ENCODE measurements at regions not wholly inside any gene's neighbourhood (a gene's known extent, or its start where the extent isn't known, plus 50 kb on each side); places are given as distances from the start of the nearest gene placed in this dataset.

DNA sequence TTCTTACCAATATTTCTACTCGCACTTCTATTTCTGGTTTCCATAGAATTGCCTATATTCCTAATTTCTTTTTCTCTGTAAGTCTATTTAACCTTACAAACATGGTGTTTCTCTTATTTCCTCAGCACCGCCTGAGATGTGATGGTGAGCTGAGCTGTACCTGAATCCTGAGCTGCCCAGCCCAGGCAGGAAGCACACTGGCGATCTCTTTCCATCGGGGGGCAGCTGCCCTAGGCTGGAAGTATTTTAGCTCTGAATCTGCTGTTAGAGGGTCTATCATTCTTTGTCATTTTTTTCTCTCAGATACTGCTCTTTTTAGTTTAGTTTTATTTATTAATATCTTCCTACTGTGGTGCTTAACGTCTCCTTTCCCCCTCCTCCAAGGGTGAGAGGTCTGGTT is 173.4 kb upstream of the SLC35B3 start:
- TF ChIP-seq POLR2A (IDR thresholded peaks at IDR 0.05) (no peak), POLR2AphosphoS5 (IDR thresholded peaks at IDR 0.05) (no peak)
- TF ChIP-seq, protein P1, sequence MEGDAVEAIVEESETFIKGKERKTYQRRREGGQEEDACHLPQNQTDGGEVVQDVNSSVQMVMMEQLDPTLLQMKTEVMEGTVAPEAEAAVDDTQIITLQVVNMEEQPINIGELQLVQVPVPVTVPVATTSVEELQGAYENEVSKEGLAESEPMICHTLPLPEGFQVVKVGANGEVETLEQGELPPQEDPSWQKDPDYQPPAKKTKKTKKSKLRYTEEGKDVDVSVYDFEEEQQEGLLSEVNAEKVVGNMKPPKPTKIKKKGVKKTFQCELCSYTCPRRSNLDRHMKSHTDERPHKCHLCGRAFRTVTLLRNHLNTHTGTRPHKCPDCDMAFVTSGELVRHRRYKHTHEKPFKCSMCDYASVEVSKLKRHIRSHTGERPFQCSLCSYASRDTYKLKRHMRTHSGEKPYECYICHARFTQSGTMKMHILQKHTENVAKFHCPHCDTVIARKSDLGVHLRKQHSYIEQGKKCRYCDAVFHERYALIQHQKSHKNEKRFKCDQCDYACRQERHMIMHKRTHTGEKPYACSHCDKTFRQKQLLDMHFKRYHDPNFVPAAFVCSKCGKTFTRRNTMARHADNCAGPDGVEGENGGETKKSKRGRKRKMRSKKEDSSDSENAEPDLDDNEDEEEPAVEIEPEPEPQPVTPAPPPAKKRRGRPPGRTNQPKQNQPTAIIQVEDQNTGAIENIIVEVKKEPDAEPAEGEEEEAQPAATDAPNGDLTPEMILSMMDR (IDR thresholded peaks at IDR 0.05 in 8 of 11, conservative IDR thresholded peaks at IDR 0.05 in 3 of 11), result no peak

Measured in spleen (tissue), 7 donors.